Lower leg skin (tissue), 3 donors: ENCODE measurements at regions not wholly inside any gene's neighbourhood (a gene's known extent, or its start where the extent isn't known, plus 50 kb on each side); places are given as distances from the start of the nearest gene placed in this dataset.

Source experiments
- POLR2A ChIP-seq, 2 donors: fragments of 450-650 bp; IDR thresholded peaks; one replicate each; pipeline ENCODE4 v1.6.1; 2016 to 2017; ENCODE audit warnings: antibody characterized with exemption in 2 of 2, mild to moderate bottlenecking in 1 of 2, moderate library complexity in 1 of 2
- TF ChIP-seq, protein P1 (sequence below), 3 donors: fragments of 450-650 bp; IDR thresholded peaks; one replicate each; pipeline ENCODE4 v1.5.1; 2016; ENCODE audit warnings: antibody characterized with exemption in 3 of 3, mild to moderate bottlenecking in 3 of 3, moderate library complexity in 2 of 3

DNA sequence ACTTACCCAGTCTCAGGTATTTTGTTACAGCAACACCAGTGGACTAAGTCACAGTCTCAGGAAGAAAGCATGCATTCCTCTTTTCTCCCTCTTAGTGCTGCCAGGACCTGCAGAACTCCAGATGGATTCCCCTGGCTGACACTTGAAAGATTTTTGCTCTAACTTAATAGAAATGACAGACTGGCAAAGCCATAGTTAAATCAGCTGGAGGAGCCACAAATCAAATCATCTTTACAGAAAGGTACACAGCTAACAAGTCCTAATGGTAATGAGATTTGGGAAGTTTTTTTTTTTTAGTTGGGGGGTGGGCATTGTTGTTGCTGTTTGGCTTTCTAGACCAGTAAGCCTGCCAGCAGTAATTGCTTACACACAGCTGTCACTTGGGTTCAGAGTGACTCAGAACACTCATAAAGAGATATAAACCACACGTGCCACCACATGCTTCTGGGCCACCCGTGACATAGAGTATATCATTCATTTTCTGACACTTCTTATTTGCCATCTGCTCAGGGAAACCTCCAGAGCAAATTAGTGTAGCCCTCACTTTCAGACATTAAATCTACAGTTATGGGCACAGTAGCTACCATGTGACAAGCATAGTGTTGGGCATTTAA is 72.4 kb downstream of the FH start:
- TF ChIP-seq, protein P1, sequence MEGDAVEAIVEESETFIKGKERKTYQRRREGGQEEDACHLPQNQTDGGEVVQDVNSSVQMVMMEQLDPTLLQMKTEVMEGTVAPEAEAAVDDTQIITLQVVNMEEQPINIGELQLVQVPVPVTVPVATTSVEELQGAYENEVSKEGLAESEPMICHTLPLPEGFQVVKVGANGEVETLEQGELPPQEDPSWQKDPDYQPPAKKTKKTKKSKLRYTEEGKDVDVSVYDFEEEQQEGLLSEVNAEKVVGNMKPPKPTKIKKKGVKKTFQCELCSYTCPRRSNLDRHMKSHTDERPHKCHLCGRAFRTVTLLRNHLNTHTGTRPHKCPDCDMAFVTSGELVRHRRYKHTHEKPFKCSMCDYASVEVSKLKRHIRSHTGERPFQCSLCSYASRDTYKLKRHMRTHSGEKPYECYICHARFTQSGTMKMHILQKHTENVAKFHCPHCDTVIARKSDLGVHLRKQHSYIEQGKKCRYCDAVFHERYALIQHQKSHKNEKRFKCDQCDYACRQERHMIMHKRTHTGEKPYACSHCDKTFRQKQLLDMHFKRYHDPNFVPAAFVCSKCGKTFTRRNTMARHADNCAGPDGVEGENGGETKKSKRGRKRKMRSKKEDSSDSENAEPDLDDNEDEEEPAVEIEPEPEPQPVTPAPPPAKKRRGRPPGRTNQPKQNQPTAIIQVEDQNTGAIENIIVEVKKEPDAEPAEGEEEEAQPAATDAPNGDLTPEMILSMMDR (IDR thresholded peaks at IDR 0.05), result no peak
- TF ChIP-seq POLR2A (IDR thresholded peaks at IDR 0.05), result no peak
